GM12892 (cell line): ENCODE measurements at regions not wholly inside any gene's neighbourhood (a gene's known extent, or its start where the extent isn't known, plus 50 kb on each side); places are given as distances from the start of the nearest gene placed in this dataset.

Experiments
- POLR2A ChIP-seq: IDR thresholded peaks from 2 replicates; pipeline ENCODE4 v1.6.1; 2011; ENCODE audit warnings: low read depth, low read length, control low read depth
- POLR2AphosphoS5 ChIP-seq: IDR thresholded peaks from 2 replicates; pipeline ENCODE4 v1.6.1; 2011; ENCODE audit warnings: low read depth, low read length, control low read depth

- TF ChIP-seq POLR2AphosphoS5, result no peak
- no peak for TF ChIP-seq POLR2A
These were observed 78.7 kb downstream of the GCNT4 start for GRCh38 chr5:74973694-74974093.
